PFSK-1 (cell line): ENCODE measurements at regions not wholly inside any gene's neighbourhood (a gene's known extent, or its start where the extent isn't known, plus 50 kb on each side); places are given as distances from the start of the nearest gene placed in this dataset.

Experiments
- FOXP2 ChIP-seq: optimal IDR thresholded peaks from 2 replicates; pipeline ENCODE3; 2011; ENCODE audit warnings: borderline replicate concordance, control low read depth, inconsistent platforms; ENCODE audit not compliant: insufficient read depth; ENCODE audit errors: extremely low read length, extremely low read depth
- POLR2AphosphoS5 ChIP-seq: IDR thresholded peaks from 2 replicates; pipeline ENCODE4 v1.6.1; 2012; ENCODE audit warnings: low read depth, mild to moderate bottlenecking, control low read depth, low read length, moderate library complexity
- SIN3A ChIP-seq: IDR thresholded peaks from 2 replicates; pipeline ENCODE4 v1.6.1; 2012; ENCODE audit warnings: mild to moderate bottlenecking, low read length, moderate library complexity, borderline replicate concordance; ENCODE audit not compliant: insufficient read depth
- TAF1 ChIP-seq: IDR thresholded peaks from 2 replicates; pipeline ENCODE4 v1.6.1; 2012; ENCODE audit warnings: low read length, control low read depth, borderline replicate concordance; ENCODE audit not compliant: insufficient read depth
- TF ChIP-seq, protein P1 (sequence below), 2 experiments: IDR thresholded peaks; 2 replicates each; pipeline versions ENCODE4 v1.6.1 to v1.8.0; 2011 to 2012; ENCODE audit warnings: low read depth in 2 of 2, low read length in 2 of 2, control low read depth in 1 of 2, inconsistent platforms in 1 of 2, mild to moderate bottlenecking in 1 of 2, moderate library complexity in 1 of 2; ENCODE audit not compliant: insufficient read depth in 1 of 2

DNA sequence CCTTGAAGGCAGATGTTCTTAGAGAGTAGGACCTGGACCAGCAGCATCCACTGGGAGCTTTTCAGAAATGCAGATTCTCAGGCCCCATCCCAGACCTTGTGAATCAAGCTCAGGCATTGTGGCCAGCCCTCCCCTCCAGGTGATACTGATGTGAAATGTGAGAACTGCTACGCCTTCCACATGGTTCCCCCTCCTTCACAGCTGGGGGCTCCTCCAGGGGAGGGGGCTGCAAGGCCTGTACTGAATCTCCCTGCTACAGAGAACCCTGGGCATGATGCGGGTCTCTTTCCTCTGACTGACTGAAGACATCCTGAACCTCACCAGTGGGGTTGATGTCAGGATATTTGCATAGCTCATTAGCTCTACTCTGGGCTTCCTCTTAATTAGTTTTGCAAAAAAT is 141.8 kb upstream of the CSF3R start:
- no peak for TF ChIP-seq FOXP2
- no peak for TF ChIP-seq SIN3A
- TF ChIP-seq TAF1 = no peak
- TF ChIP-seq, protein P1, sequence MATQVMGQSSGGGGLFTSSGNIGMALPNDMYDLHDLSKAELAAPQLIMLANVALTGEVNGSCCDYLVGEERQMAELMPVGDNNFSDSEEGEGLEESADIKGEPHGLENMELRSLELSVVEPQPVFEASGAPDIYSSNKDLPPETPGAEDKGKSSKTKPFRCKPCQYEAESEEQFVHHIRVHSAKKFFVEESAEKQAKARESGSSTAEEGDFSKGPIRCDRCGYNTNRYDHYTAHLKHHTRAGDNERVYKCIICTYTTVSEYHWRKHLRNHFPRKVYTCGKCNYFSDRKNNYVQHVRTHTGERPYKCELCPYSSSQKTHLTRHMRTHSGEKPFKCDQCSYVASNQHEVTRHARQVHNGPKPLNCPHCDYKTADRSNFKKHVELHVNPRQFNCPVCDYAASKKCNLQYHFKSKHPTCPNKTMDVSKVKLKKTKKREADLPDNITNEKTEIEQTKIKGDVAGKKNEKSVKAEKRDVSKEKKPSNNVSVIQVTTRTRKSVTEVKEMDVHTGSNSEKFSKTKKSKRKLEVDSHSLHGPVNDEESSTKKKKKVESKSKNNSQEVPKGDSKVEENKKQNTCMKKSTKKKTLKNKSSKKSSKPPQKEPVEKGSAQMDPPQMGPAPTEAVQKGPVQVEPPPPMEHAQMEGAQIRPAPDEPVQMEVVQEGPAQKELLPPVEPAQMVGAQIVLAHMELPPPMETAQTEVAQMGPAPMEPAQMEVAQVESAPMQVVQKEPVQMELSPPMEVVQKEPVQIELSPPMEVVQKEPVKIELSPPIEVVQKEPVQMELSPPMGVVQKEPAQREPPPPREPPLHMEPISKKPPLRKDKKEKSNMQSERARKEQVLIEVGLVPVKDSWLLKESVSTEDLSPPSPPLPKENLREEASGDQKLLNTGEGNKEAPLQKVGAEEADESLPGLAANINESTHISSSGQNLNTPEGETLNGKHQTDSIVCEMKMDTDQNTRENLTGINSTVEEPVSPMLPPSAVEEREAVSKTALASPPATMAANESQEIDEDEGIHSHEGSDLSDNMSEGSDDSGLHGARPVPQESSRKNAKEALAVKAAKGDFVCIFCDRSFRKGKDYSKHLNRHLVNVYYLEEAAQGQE (IDR thresholded peaks at IDR 0.05; ENCODE audit: insufficient read depth in 1 of 2, low read depth in 2 of 2, low read length in 2 of 2) = no peak
- TF ChIP-seq POLR2AphosphoS5 = no peak

DNA sequence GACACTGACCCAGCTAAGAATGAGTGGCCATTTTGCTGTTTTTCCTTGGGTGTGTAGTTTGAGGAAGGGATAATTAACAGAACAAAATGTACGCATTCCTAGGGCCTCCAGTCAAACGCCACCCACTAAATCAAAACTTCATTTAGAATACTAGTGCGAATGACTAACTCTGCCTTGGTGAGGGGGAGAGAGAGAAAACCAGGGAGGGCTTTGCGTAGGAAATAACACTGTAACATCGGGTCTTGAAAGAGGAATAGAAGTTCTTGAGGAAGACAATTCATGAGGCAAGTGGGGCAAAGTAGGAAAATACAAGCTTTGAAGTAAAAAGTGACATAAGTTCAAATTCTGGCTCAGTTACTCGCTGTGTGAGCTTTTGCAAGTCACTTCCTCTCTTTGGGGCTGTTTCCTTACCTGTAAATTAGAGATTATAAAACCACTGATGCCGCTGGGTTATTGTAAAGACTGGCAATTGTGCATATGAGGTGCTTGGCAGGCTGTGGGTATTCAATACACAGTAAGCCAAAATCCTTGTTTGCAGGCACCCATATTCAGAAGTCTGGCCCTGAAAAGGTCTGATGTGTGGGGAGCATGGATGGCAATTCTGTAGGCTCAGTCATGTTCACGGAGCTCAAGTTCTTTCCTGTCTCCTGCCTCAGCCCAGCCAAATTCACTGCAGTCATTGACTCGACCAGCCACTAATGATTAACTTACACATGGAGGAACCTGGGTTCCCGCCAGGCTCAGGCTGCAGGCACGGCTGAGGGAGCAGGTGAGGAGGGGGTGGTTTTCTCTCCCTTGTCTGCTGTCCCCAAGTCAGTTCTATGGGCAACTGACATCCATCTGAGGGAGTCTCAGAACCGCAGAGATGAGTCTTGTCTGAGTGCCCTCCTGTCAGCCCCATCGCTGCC is 140.3 kb upstream of the CSF3R start:
- TF ChIP-seq POLR2AphosphoS5 = no peak
- TF ChIP-seq, protein P1 (IDR thresholded peaks at IDR 0.05; ENCODE audit: insufficient read depth in 1 of 2, low read depth in 2 of 2, low read length in 2 of 2) = no peak
- no peak for TF ChIP-seq SIN3A
- no peak for TF ChIP-seq FOXP2
- no peak for TF ChIP-seq TAF1

DNA sequence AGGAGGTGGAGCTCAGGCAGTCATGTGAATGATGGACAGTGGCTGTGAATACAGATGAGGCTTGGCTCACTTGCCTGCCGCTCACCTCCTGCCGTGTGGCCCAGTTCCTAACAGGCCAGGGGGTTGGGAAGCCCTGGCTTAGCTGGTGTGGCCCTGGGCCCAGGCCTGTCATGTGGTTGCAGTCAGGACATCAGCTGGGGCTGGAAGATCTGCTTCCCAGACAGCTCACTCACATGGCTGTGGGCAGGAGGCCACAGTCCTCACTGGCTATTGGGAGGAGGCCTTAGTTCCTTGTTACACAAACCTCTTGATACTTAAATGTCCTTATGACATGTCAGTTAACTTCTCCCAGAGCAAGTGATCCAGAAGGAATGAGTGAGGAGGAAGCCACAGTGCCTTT is 138.8 kb upstream of the CSF3R start:
- TF ChIP-seq SIN3A (no peak), FOXP2 (no peak), TAF1 (no peak), POLR2AphosphoS5 (no peak)
- TF ChIP-seq, protein P1 (IDR thresholded peaks at IDR 0.05; ENCODE audit: insufficient read depth in 1 of 2, low read depth in 2 of 2, low read length in 2 of 2) = no peak

DNA sequence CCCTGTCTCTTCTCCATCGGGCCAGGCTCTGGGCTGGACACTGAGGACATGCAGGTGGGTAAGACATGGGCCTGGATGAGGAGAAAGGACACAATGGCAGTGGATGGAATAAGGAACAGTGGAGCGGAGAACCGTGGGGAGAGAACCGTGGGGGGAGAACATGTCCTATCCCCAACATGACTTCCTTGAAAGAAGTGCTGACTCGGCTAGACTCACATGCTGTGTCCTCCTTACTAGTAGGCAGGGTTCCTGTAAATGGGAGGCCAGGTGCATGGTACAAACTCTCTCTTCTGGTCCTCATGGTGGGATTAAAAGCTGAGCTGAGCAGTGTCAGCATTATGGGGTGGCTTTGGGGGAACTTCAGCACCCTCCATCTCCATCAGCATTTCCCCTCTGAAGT is 137.4 kb upstream of the CSF3R start:
- TF ChIP-seq TAF1 = no peak

DNA sequence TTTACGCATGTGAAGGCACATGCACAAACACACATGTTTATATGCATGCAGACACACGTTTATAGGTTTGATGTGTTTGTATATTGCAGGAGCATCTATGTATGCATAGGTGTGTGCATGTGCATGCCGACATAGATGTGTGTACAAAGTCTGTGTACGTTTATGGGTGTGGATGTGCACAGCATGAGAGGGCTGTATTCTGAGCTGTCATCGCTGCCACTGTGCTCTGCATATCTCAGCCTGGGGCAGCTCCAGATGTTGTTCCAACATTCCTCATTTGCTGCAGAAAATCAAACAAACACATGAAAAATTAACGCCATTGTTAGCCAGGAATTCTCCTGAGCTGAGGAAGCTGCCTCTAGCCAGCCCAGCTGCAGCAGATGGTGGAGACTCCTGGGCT is 132.3 kb upstream of the CSF3R start:
- no peak for TF ChIP-seq POLR2AphosphoS5
- TF ChIP-seq, protein P1 (IDR thresholded peaks at IDR 0.05; ENCODE audit: insufficient read depth in 1 of 2, low read depth in 2 of 2, low read length in 2 of 2) = no peak
- no peak for TF ChIP-seq SIN3A
- no peak for TF ChIP-seq FOXP2
- TF ChIP-seq TAF1 = no peak
